Subcutaneous abdominal adipose tissue (tissue), 5 donors: ENCODE measurements at regions not wholly inside any gene's neighbourhood (a gene's known extent, or its start where the extent isn't known, plus 50 kb on each side); places are given as distances from the start of the nearest gene placed in this dataset.
"Not testable (repeated sequence)": the region's sequence is repeated elsewhere in the genome, so short reads cannot be mapped to it uniquely, and the experiment has no call there.

Experiments
- H3K27ac ChIP-seq: one replicate; pipeline ENCODE4 v1.7.0; 2013; ENCODE audit warnings: low read depth, mild to moderate bottlenecking, inconsistent platforms, low read length, moderate library complexity
- H3K27me3 ChIP-seq, 5 donors: one replicate each; pipeline ENCODE4 v1.7.0; 2013; ENCODE audit warnings: low read length in 5 of 5, inconsistent platforms in 1 of 5; ENCODE audit not compliant: control insufficient read depth in 5 of 5, insufficient read depth in 4 of 5
- H3K36me3 ChIP-seq, 5 donors: one replicate each; pipeline ENCODE4 v1.7.0; 2013; ENCODE audit warnings: low read length in 5 of 5; ENCODE audit not compliant: control insufficient read depth in 5 of 5, insufficient read depth in 5 of 5
- H3K4me1 ChIP-seq, 5 donors: one replicate each; pipeline ENCODE4 v1.7.0; 2013; ENCODE audit warnings: low read length in 5 of 5, mild to moderate bottlenecking in 3 of 5, moderate library complexity in 1 of 5; ENCODE audit not compliant: control insufficient read depth in 5 of 5, insufficient read depth in 5 of 5
- H3K4me3 ChIP-seq, 5 donors: one replicate each; pipeline ENCODE4 v1.7.0; 2013; ENCODE audit warnings: low read length in 5 of 5, low read depth in 1 of 5
- H3K9ac ChIP-seq, 5 donors: one replicate each; pipeline ENCODE4 v1.7.0; 2013; ENCODE audit warnings: low read length in 5 of 5, mild to moderate bottlenecking in 4 of 5, moderate library complexity in 3 of 5
- H3K9me3 ChIP-seq, 5 donors: one replicate each; pipeline ENCODE4 v1.7.0; 2013; ENCODE audit warnings: low read length in 5 of 5; ENCODE audit not compliant: control insufficient read depth in 5 of 5
- donor health status: healthy.
- donor health status: healthy.
- donor health status: healthy.
- donor health status: healthy.
- donor health status: healthy.

DNA sequence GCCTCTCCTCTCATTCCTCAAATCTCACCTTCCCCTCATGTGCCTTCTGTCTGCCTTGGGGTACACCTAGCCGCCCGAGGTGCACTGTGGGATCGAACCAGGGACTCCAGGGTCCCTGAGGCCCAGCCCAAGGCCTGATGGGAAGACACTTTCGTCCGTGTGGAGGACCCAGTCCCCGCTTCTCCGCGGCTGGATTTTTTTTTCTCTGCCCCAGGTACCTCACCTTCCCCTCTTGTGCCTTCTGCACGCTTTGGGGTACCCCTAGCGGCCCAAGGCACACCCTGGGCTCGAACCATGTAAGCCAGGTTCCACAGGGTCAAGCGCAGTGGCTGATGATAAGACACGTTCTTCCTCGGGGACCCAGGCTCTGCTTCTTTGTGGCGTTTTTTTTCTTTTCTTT lies 530.7 kb downstream of the CWH43 start:
- Histone ChIP-seq H3K36me3 (no peaks in the 10 kb centered on the region), H3K4me3 (no peak overlapping the region)

DNA sequence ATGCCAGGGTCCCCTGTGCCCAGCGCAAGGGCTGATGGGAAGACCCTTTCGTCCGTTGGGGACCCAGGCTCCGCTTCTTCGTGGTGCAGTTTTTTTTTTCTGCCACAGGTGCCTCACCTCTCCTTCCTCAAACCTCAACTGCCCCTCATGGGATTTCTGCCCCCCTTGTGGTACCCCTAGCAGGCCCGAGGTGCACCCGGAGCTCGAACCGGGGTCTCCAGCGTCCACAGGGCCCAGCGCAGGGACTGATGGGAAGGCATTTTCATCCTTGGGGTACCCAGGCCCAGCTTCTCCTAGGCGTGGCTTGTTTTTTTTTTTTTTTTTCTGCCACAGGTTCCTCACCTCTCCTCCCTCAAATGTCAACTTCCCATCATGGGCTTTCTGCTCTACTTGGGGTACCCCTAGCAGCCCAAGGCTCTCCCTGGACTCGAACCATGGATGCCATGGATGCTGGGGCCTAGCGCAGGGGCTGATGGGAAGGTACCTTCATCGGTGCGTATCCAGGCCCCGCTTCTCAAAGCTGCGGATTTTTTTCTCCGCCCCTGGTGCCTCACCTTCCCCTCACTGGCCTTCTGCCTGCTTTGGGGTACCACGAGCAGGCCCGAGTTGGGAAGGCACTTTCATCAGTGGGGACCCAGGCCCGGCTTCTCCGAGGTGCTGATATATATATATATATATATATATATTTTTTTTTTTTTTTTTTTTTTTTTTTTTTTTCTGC lies 531.6 kb downstream of the CWH43 start:
- Histone ChIP-seq H3K27me3 (peaks cover 0 to 12% (median 3%) of the 10 kb centered on the region in 5 donors), H3K9me3 (peaks cover 0 to 37% (median 15%) of the 10 kb centered on the region in 5 donors)
- not testable (repeated sequence) for H3K4me1 ChIP-seq, H3K27ac ChIP-seq, H3K9ac ChIP-seq, H3K4me3 ChIP-seq, H3K36me3 ChIP-seq

More for the DNA sequence above, 530.7 kb downstream of the CWH43 start:
- Histone ChIP-seq H3K27me3 (peaks cover 0 to 12% (median 3%) of the 10 kb centered on the region in 5 donors), H3K4me1 (no peaks in the 10 kb centered on the region), H3K27ac (no peak overlapping the region), H3K9ac (no peak overlapping the region), H3K9me3 (peaks cover 4 to 42% (median 20%) of the 10 kb centered on the region in 5 donors)

DNA sequence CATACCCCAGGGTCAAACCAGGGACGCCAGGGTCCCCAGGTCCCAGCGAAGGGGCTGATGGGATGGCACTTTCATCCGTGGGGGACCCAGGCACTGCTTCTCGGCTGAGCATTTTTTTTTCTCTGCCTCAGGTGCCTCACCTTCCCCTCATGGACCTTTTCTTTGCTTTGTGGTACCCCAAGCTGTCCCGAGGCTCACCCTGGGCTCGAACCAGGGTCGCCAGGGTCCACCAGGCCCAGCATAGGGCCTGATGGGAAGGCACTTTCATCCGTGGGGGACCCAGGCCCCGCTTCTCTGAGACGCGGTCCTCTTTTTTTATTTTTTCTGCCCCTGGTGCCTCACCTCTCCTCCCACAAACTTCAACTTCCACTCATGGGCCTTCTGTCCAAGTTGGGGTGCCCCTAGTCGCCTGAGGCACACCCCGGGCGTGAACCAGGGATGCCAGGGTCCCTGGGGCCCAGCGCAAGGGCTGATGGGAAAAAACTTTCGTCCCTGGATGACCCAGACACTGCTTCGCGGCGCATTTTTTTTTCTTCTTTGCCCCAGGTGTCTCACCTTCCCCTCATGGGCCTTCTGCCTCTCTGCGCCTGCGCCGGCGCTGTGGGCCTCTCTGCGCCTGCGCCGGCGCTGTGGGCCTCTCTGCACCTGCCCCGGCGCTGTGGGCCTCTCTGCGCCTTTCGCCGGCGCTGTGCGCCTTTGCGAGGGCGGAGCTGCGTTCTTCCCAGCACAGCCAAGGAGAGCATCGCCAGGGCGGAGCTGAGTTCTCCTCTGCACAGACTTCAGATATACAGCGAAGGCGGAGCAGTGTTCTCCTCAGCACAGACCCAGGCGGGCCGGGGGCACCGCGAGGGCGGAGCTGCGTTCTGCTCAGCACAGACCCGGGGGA lies 533.3 kb downstream of the CWH43 start:
- H3K36me3 ChIP-seq, H3K4me1 ChIP-seq, H3K27me3 ChIP-seq, H3K27ac ChIP-seq, H3K9ac ChIP-seq, H3K4me3 ChIP-seq: not testable (repeated sequence)
- peaks cover 0 to 22% (median 4%) of the 10 kb centered on the region in 5 donors for H3K9me3 ChIP-seq

DNA sequence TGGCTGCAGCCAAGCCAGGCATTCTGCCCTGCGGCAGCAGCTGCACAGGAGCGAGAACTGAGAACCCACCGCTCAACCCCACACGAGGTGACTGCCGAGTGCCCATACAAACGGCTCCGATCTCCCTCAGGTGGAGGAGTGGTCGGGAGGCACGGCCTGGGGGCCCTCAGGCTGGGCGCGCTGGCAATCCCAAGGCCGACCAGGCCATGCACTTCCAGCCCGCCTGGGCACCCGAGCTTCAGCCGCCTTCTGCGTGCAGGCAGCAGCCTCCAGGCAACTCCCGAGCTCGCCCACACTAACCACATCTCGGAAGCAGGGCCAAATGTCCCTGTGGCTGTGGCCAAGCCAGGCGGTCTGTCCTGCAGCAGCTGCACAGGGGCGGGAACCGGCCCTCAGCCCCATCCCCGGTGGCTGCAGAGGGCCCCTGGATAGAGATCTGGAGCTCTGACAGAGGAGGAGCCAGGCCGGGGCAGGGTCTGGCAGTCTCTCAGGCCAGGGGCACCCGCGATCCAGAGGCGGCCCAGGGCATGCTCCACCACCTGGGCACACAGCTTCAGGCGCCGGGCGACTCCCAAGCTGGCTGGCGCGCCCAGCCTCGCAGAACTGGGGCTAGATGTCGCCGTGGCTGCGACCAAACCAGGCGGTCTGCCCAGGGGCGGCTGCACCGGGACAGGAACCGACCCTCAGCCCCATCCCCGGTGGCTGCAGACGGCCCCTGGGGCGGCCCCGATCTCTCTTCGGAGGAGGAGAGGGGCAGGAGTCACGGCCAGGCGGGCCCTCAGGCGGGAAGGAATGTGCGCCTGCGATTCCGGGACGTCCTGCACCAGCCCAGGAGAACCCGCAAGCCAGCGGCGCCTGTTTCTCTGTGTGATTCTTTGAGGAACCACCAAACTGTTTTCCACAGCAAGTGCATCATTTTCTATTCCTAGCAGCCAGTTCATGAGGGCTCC lies 538.0 kb downstream of the CWH43 start:
- not testable (repeated sequence) for H3K36me3 ChIP-seq, H3K4me3 ChIP-seq, H3K4me1 ChIP-seq, H3K9ac ChIP-seq, H3K27ac ChIP-seq, H3K27me3 ChIP-seq, H3K9me3 ChIP-seq

DNA sequence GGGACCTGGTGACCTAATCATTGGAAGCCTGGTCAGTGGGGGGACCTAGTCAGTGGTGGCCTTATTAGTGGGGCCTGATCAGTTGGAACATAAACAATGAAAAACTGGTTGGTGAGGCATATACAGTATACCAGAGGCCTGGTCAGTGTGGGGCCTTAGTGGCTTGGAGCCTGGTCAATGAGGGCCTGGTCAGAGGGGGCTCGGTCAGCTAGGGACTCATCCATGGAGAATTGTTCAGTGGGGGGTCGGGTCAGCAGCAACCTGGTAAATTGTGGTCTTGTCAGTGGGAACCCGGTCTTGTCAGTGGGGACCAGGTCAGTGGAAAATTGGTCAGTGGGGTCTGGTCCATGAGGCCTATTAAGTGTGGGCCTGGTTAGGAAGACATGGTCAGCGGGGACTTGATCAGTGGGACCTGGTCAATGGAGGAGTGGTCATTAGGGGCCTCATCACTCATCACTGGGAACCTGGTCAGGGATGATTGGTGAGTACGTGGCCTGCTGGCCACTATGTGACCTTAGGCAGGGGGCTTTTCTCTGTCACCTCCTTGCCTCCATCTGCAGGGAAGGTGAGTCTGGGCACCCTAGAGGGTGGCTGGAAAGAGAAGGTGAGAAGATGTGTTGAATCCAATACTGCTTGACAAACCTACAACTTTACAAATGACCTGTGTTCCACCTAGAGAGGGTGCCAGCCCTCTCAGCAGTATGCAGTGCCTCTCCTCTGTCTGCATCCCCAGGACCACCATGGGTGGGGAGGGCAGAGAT lies 573.0 kb downstream of the CWH43 start:
- H3K27me3 ChIP-seq, H3K36me3 ChIP-seq, H3K9ac ChIP-seq, H3K4me1 ChIP-seq, H3K4me3 ChIP-seq, H3K27ac ChIP-seq: not testable (repeated sequence)
- H3K9me3 ChIP-seq = peaks cover 0 to 11% (median 0%) of the 10 kb centered on the region in 5 donors

DNA sequence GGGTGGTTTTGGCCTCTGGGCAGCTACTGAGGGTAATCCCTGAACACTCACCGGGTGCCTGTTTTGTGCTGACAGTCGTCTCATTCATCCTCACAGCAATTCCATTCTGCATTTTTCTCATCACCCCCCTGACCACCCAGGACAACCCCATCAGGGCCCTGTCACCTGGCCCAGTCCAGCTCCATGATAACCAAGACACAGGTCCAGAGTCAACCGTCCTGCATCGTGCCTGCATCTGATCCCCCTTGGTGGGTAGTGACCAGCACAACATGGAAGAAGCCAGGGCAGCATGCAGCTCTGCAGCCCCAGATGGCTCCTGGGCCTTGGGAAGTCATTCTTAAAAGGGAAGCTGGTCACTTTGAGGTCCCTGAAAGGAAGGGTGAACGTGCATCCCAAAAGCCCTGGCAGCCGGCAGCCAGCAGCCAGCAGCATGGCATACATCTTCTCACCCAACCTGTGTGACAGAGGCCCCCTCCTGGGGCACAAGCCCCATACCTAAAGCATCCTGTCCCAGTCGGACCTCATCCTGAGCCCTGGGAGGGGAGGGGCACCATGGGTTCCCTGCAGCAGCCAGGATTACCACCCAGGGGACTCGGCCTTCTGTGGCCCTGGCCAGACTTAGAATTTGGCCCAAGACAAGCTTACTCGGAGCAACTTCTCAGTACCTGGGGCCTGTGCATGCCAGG lies 574.2 kb downstream of the CWH43 start:
- not testable (repeated sequence) for H3K36me3 ChIP-seq, H3K27me3 ChIP-seq, H3K4me3 ChIP-seq, H3K27ac ChIP-seq, H3K9me3 ChIP-seq, H3K9ac ChIP-seq, H3K4me1 ChIP-seq

DNA sequence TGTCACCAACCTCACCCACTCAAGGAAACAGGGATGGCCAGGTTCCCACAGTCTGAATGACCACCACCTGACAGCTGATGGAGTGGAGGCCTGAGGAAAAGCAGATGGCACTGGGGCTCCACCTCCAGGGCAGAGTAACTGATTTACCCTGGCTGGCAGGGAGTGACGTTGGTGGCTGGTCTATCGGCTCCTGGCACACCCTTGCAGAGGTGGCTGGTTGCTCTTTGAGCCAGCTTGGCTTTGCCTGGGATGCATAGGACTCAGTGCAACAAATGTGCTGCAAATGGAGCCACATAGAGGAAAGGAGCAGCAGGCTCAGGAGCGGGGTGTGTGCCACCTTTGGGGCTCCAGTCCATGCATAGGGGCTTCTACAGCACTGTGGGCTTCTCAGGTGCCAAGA lies 574.8 kb downstream of the CWH43 start:
- H3K27me3 ChIP-seq, H3K4me1 ChIP-seq, H3K9ac ChIP-seq, H3K9me3 ChIP-seq, H3K4me3 ChIP-seq, H3K36me3 ChIP-seq, H3K27ac ChIP-seq: not testable (repeated sequence)

DNA sequence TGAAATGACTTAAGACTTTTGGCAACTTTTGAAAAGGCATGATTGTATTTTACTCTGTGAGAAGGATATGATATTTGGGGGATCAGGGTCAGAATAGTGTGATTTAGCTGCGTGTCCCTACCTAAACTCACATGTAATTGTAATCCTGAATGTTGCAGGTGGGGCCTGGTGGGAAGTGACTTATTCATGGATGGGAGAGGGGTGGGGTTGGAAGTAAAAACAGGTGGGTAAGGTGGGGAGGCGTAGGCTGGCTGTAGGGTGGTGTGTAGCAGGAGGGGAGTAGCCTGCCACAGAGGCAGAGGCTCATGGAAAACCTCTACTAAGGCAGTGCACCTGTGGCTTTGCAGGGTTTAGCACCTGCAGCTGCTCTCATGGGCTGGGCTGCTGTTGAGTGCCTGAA lies 584.2 kb downstream of the CWH43 start:
- H3K4me3 ChIP-seq, H3K4me1 ChIP-seq, H3K36me3 ChIP-seq, H3K27me3 ChIP-seq, H3K9me3 ChIP-seq, H3K27ac ChIP-seq, H3K9ac ChIP-seq: not testable (repeated sequence)

DNA sequence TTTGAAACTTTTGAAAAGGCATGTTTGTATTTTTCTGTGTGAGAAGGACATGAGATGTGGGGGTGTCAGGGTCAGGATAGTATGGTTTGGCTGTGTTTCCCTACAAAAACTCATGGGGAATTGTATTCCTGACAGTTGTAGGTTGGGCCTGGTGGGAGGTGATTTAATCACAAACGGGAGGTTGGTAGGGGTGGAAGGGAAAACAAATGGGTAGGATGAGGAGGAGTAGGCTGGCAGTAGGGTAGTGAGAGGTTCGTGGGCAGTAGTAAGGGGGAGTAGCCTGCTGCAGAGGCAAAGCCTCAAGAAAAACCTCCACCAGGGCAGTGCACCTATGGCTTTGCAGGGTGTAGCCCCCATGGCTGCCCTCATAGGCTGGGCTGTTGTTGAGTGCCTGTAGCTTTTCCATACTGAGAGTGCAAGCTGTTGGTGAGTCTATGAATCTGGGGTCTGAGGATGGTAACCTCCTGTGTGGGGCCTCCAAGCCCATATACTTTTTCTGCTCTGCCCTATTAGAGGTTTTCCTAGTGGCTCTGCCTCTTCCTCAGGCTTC lies 587.7 kb downstream of the CWH43 start:
- not testable (repeated sequence) for H3K9me3 ChIP-seq, H3K9ac ChIP-seq, H3K4me3 ChIP-seq, H3K36me3 ChIP-seq, H3K27me3 ChIP-seq, H3K4me1 ChIP-seq, H3K27ac ChIP-seq
